ENCODE measurements at regions not wholly inside any gene's neighbourhood (a gene's known extent, or its start where the extent isn't known, plus 50 kb on each side); places are given as distances from the start of the nearest gene placed in this dataset.

- TF ChIP-seq CTCF (IDR thresholded peaks at IDR 0.05; ENCODE audit: low read depth, low read length), result peak; percentile 23; the same call in 1 of the 2 replicates
- Histone ChIP-seq H3K27ac (no peak overlapping the region), H3K9me3 (ENCODE audit: severe bottlenecking) (no peaks in the 10 kb centered on the region), H3K4me3 (ENCODE audit: low read depth, low read length) (no peak overlapping the region), H3K36me3 (no peaks in the 10 kb centered on the region), H3K27me3 (ENCODE audit: insufficient read depth, low read depth, severe bottlenecking) (peaks cover 12% of the 10 kb centered on the region)
- no peak for DNase-seq
Observed at GRCh38 chr14:22039938-22040780, 366.5 kb upstream of the OR4E1 start.

DNA sequence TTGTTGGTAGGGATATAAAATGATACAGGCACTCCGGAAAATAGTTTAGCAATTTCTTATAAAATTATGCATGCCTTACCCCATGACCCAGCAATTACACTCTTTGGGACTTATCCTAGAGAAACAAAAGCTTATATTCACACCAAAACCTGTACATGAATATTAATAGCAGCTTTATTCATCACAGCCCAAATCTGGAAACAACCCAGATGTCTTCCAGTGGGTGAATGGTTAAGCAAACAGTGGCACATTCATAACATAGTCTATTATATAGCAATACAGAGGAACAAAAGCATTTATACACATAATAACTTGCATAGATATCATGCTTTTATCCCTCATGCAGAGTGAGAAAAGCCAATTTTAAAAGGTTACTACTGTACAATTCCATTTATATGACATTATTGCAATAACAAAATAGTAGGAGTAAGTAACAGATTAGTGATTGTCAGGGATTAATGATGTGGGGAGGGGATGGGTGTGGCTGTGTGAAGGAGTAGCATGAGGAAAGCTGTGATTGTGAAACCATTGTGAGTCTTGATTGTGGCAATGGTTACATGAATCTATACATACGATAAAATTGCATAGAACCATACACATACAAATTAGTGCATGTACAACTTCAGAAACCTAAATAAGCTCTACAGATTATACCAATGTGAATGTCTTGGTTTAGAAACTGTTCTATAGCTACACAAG, 363.1 kb upstream of the OR4E1 start:
- Histone ChIP-seq H3K27me3 (ENCODE audit: insufficient read depth, low read depth, severe bottlenecking) (peaks cover 16% of the 10 kb centered on the region), H3K36me3 (no peaks in the 10 kb centered on the region), H3K9me3 (ENCODE audit: severe bottlenecking) (no peaks in the 10 kb centered on the region), H3K27ac (no peak overlapping the region), H3K4me3 (ENCODE audit: low read depth, low read length) (no peak overlapping the region)
- no peak for DNase-seq
- no peak for TF ChIP-seq CTCF (IDR thresholded peaks at IDR 0.05; ENCODE audit: low read depth, low read length)

- Histone ChIP-seq H3K9me3 (ENCODE audit: severe bottlenecking) (no peaks in the 10 kb centered on the region), H3K4me3 (ENCODE audit: low read depth, low read length) (no peak overlapping the region), H3K36me3 (no peaks in the 10 kb centered on the region), H3K27me3 (ENCODE audit: insufficient read depth, low read depth, severe bottlenecking) (peaks cover 65% of the 10 kb centered on the region), H3K27ac (no peak overlapping the region)
- no peak for DNase-seq
- TF ChIP-seq CTCF (IDR thresholded peaks at IDR 0.05; ENCODE audit: low read depth, low read length), result no peak
Observed at GRCh38 chr14:22026527-22026926, 352.9 kb upstream of the OR4E1 start.

DNA sequence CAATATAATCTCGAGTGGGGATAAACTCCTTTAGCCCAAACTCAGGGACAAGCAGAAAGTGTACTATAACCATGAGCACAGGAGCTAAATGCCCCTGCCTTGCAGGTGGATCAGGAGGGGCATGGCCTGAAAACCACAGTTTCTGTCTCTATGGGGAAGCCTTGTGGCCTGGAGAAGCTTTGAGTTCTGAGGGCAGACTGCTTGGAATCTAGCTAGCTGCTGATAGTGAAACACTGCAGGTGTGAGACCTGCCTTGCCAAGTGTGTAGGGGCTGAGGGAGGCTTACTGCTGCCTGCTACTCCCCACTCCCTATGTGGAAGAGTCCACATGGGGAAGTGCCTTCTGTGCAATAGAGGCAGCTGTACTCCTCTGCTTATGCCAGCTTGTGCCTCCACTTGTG, 352.3 kb upstream of the OR4E1 start:
- no peaks in the 10 kb centered on the region for H3K36me3 ChIP-seq
- H3K9me3 ChIP-seq (ENCODE audit: severe bottlenecking), result no peaks in the 10 kb centered on the region
- no peak overlapping the region for H3K27ac ChIP-seq
- no peak for DNase-seq
- TF ChIP-seq CTCF (IDR thresholded peaks at IDR 0.05; ENCODE audit: low read depth, low read length), result no peak
- peaks cover 65% of the 10 kb centered on the region for H3K27me3 ChIP-seq (ENCODE audit: insufficient read depth, low read depth, severe bottlenecking)
- no peak overlapping the region for H3K4me3 ChIP-seq (ENCODE audit: low read depth, low read length)

DNA sequence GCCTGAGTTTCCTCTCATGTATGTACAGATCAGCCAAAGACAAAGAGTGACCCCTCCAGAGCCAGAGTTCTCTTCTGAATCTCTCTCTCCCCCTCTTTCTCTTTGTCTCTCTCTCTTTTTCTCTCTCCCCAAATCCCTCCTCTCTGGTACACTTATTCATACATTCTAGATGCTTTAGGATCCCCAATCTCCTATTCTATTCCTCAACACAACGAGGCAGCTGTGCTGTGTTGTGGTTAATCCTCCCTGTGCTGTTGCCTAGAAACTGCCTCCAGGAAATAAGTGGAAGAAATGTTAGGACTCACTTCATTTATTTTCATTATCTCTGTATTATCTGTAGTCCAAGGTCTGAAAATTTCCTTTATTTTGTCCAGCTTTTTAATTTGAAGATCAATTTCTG, 350.5 kb upstream of the OR4E1 start:
- TF ChIP-seq CTCF (IDR thresholded peaks at IDR 0.05; ENCODE audit: low read depth, low read length), result no peak
- H3K9me3 ChIP-seq (ENCODE audit: severe bottlenecking), result no peaks in the 10 kb centered on the region
- no peak overlapping the region for H3K4me3 ChIP-seq (ENCODE audit: low read depth, low read length)
- no peaks in the 10 kb centered on the region for H3K36me3 ChIP-seq
- H3K27me3 ChIP-seq (ENCODE audit: insufficient read depth, low read depth, severe bottlenecking), result peaks cover 61% of the 10 kb centered on the region
- H3K27ac ChIP-seq, result no peak overlapping the region
- no peak for DNase-seq
